Effector CD8-positive, alpha-beta T cell (primary cell): ENCODE measurements at regions not wholly inside any gene's neighbourhood (a gene's known extent, or its start where the extent isn't known, plus 50 kb on each side); places are given as distances from the start of the nearest gene placed in this dataset.

Experiments used
- DNase-seq: peaks from one replicate; lab custom pipeline; 2025; lab: John Stamatoyannopoulos, UW

DNA sequence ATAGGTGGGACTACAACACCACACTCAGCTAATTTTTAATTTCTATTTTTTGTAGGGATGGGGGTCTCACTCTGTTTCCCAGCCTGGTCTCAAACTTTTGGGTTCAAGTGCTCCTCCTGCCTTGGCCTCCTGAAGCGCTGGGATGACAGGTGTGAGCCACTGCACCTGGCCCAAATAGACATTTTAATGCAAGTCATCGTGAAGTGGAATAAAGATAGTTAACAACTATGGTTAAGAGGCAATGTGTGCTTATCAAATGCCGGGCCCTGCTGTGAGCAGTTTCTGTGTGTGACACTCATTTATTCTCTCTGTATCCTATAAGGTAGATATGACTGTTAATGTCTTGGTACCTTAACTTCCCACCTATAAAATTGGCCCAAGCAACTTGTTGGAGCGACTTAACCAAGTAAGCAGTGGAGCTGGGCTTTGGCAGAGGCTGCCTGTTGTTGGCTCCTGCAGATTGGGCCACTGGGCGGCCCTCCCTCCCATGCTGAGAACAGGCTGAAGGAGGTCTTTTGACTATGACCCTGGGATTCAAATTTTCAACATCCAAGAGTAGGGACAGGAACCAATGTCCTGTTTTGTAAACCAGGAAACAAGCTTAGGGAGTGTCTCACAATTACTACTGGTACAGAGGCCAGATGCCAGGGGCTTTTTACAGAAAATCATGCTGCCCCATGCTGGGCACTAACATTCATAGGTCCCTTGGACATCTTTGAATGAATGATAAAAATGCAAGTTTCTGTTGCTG, 450.7 kb downstream of the TSHZ3 start:
- DNase-seq = no peak

DNA sequence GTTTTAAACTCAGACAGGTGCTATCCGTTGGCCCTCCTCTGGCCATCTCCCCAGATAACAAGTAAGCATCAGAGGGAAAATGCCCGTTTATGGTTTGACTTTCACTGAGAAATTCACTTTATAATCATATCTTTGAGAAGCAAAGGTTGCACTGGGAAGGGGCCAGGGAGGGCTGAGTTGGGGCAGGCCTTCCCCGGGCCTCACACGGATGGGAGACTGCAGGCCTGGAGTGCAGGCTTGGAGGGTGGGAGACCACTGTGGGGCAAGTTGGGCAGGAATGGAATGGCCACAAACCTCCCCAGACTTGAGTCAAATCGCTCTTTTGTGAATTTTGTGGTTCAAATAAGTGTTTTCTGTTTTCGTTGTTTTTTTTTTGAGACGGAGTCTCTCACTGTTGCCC, 451.7 kb downstream of the TSHZ3 start:
- no peak for DNase-seq

DNA sequence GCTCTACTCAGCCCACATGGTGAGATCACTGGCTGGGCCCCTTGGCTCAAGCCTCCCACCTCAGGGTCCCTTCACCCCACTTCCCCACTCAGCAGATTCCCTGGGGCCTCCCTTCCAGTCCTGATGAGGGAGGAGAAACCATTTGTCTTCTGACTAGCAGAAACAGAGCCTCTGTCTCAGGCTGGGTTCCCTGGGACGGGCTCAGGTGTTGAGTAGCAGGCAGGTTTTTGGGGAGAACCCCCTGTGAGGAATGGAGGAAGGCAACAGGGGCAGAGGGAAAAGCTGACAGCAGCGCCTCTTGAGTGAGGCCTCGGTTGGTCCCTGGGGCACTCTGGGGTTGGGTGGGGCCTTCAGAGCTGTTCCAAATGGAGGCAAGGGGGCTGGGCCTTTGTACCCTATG, 452.2 kb downstream of the TSHZ3 start:
- DNase-seq = no peak

DNA sequence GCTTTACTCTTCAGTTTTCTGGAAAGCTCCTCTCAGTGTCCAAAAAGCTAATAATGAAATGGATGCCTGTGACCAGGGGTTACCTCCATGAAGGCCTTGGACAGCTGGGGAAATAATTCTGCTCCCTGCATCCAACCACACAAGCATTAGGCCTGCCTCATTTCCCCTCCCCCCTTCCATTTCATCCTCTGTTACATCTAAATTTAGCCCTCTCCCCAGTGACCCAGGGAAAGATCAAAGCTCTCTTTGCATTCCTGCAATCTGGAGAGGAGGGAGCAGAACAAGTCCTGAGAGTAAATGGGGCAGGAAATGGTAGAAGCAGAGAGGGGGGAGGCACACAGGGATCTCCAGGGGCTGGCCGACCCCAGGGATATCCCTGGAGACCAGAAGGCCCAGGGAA, 452.7 kb downstream of the TSHZ3 start:
- DNase-seq = no peak

DNA sequence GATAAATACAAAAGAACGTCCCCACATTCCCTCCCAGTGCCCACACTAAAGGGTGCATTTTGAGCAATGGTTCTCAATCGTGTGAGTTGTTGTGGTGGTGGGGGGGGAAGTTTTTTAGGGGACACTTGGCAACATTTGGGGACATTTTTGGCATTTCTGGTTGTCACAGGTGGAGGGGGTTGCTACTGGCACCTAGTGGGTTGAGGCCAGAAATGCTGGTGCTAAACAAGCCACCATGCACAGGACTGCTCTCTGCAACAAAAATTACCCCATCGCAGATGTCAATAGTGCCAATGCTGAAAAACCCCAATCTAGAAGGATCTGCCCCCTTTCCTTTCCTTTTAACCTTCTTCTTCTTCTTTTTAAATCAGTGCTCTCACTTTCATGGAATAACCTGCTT, 453.3 kb downstream of the TSHZ3 start:
- DNase-seq = no peak

DNA sequence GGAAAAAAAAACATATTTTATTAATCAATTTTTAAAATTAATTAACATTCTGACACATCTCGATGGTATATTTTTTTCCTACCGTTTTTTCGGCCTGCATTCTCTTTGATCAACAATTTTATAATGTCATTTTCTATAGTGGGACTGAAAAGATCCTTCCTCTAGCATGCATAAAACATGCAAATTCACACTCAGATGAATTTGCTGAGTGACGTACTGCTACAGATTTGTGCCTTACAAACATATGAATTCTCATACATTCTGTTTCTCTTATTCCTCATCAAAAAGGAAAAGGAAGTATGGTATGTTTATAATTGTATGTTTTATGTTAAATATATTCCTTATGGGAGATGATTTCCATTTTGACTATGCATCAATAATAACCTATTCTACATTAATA, 458.2 kb downstream of the TSHZ3 start:
- no peak for DNase-seq

DNA sequence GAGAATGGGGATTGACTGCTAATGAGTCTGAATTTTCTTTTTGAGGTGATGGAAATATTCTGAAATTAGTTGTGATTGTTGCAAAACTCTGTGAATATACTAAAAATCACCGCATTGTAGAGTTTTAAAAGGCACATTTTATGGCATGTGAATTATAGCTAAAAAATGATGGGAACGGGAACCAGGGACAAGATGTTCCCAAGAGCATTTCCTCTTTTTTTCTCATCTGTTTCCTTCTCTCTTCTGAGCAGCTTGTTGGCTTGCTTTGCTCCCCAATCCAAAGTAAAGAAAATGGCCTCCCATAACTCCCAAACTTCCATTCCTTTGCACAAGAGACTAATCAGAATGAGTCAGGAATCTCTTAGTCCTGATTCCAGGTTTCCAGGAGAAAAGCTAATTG, 459.2 kb downstream of the TSHZ3 start:
- no peak for DNase-seq

DNA sequence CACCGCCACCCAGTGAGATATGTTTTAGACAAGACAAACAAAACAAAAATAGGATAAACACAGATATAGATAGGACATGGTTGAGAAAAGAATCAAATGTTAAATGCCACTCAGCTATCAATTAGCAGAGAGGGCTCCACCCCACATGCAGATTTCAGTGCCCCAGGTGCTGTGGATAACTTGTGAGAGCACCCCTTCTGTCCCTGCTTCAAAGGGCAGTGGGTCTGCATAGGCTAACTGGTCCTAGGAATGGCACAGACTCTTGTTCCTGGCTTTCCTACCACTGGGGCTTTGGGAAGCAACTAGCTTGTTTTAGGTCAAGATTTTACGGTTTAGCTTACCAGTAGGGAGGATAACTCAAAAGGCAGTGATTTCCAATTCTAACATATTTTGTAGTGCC, 460.3 kb downstream of the TSHZ3 start:
- DNase-seq = no peak

DNA sequence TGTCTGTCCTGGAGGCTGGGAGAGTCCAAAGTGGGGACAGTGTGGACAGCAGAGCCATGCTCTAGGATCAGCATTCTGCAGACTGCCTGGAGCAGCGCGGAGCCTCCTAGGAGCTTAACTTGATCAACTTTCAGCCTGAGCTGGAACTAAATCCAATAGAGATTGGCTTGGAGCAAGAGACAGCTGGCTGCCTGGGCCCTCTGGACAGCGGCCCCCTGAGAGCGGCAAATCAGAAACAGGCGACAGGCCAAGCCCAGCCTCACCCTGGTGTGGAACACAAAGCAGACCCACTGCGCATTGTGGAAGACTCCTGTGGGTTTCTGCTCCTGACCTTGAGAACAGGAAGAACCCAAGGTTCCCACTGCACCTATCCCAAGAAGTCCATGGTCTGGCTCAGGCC, 462.2 kb downstream of the TSHZ3 start:
- DNase-seq = no peak

DNA sequence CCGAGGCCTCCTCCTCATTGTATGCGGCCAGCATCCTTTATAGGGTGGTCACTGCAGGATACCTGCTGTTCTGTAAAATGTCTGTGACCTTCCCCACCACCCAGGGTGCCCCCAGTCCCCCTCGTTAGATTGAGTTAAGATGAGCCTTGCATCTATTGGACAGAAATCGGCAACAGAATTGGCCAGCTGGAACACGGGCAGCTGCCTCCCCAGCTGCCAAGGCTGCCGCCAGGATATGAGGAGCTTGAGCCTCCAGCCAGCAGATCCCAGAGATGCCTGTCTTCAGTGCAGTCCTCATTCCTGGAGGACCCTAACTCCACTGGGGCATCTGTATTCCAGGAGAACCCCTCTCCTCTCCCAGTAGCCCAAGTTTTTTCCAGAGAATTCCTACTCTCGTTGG, 463.0 kb downstream of the TSHZ3 start:
- DNase-seq = no peak

DNA sequence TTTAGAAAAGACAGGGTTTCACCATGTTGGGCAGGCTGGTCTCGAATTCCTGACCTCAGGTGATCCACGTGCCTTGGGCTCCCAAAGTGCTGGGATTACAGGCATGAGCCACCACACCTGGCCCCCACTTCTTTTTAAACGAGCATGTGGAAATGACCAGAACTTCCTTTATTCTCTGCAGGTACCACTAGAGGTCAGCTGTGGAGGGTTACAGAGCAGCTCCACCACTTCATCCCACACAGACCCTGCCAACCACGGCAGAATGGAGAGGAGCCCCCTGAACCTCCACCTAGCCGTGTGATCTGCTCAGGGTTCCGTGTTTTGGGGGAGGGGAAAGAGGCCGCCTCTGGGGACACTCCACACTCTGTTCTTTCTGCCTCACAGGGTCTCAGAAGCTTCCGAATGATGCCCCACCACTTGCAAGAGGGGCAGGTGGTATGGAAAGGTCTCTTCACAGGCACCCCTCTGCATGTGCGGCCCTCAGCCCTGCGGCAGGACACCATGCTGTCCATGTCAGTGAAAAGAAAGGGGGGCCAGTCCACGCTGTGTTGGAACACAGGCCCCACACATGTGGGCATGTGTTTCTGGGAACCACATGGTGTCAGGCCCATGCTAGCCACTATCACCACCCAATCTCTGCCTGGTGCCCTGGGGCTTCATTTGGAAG, 465.0 kb downstream of the TSHZ3 start:
- DNase-seq = no peak

DNA sequence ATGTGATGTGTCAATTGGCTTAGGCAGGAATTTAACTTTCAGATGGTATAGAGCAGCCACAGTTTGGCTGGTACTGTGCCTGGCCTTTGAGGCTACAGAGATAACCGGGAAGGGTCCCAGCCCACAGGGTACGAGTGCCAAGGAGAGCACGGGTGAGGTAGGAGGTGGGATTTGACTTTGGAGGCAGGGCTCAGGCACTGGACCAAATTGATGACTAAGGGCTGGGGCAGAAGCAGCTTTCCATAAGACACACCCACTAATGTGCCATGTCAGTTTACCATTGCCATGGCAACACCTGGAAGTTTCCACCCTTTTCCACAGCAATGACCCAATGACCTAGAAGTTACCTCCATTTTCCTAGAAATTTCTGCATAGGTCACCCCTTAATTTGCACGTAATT, 466.2 kb downstream of the TSHZ3 start:
- no peak for DNase-seq

DNA sequence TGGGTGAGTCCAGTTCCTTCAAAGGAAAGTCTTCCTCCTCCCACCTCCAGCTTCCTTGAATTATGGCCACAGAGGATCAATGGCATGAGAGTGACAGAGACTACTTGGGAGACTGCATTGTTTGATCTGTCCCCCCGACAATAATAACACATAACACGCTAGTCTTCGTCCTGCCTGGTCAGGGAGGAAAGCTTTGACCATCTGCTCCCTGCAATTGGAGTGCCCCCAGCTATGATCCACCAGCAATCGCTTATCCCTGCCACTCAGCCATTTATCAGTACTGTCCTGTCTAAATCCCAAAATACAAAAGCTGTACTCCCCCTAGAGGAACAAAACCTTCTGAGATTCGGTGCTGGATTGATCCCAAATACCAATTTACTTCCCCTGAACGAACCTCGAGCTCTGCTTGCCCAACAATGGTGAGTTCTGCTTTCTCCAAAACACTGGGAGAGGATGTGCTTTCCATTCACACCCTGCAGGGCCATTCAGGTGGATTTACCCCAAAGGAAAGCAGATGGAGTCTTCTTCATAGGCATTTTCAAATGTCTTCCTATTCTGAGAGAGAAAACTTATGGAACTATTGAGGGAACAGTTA, 466.7 kb downstream of the TSHZ3 start:
- DNase-seq = no peak

DNA sequence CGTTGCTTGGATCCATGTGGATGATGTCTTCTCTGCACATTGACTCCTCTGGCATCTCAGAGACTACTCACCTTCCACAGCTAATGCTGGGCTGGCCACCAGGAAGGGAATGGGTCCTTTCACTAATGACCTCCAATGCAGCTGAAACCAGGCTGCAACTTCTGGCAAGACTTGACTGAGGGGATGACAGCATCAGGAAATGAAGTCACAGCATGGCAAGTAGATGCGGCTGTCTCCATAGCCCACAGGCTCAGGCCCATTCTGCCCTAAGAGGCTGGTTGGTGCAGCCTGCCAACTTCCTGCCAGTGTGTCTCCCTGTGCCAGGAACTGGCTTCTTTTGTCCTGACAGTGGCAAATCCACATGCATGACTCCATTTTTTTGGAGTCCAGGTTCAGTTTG, 467.3 kb downstream of the TSHZ3 start:
- DNase-seq = no peak

DNA sequence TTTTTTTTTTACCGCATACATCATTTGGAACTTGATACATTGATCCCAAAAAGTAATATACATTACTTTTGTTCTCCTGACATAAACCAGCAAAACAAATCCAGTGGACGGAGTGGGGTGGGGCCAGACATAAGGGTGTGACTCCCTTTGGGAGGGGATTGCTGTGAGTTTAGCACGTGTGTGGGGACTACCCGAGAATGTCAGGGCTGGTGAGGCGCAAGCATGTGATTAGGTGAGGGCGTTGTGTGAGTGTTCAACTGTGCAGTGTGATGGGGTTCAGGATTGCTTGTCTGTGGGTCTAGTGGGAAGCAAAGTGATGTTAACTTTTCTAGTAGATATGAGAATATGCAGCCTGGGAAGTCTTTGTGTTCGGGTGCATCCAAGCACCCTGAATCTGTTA, 468.0 kb downstream of the TSHZ3 start:
- no peak for DNase-seq

DNA sequence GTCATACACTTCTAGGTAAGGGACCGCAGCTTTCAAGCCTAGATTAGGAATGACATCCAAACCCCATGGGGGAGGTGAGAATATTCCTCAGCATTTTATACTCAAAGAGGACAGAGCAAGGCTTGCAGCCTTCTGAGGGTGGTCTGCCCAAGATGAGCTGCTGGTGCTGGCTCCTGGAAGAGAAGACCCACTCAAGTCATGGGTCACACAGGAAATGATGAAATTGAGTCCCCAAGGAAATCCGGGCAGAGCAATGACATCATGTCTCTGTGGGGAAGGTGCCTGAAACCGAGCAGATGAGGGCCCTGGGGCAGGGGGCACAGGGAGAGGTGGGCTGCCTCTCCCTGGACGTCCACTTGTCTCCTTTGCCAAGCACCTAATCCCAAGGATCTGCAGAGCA, 468.7 kb downstream of the TSHZ3 start:
- DNase-seq = no peak

DNA sequence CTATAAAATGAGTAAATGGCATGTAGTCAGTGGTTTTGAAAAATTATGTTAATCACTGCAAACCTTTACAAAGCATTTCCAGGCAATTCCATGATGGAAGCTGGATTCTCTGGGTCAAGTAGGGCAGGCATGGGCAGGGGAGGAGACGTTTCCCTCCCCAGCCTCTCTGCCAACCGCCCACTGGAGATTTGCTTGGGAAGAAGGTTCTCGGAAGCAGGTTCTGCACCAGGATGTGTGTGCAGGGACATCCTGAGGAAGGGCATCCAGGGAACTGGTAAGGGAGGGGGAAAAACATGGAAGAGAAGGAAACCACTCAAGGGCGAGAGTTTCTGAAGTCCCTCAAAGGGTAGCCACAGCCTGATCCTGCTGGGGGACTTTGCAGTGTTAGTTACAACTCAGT, 469.1 kb downstream of the TSHZ3 start:
- DNase-seq = no peak

DNA sequence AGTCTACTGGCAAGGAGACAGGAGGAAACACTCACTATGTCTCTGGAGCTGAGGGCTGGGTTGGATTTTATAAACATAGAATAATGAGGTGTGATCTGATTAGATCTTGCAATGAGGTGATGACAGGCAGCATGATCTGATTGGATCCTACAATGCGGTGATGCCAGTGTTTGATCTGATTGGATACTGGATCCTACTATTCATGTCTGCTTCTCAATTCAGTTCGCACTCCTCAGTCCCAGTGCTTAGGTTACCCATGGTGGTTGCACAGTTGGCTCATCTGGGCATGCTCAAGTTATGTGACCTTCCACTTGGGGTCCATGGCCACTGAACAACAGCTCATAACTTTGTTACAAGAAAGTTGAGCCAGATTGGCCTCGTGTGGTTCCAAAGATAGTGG, 469.5 kb downstream of the TSHZ3 start:
- DNase-seq = no peak

DNA sequence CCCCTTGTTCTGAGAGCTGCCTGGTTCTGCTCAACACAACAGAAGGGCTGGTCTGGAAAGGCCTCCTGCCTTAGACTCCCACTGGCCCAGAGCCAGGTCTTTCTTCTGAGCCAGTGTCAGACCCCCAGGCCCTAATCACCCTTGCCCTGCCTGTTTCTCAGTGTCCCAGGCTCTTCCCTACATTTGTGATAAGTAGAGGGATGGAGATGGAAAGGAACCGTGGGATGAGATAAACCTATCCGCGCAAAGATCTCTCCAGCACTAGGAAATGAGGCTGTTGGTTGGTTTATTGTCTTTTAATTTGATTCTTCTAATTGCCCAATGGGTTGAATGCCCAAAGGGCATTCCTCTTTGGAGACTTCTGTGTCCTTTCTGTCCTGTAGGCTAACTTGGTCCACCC, 470.0 kb downstream of the TSHZ3 start:
- no peak for DNase-seq

DNA sequence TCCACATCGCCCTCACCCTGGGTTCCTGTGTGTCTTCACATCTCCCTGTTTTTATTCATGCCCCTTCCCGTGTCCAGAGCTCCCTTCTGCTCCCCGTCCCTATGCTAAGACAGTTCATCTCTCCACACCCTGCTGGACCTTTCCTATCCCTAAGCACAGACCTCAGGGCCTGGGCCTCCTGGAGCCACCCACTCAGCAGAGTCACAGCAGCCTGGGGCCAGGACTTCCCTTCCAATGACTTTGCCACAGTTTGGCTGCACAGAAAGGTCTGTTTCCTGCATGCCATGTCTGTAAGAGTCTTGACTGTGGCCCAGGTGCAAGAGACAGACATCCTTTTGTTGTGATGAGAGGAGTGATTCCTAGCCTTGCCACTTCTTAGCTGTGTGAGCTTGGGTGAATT, 470.7 kb downstream of the TSHZ3 start:
- DNase-seq = no peak

DNA sequence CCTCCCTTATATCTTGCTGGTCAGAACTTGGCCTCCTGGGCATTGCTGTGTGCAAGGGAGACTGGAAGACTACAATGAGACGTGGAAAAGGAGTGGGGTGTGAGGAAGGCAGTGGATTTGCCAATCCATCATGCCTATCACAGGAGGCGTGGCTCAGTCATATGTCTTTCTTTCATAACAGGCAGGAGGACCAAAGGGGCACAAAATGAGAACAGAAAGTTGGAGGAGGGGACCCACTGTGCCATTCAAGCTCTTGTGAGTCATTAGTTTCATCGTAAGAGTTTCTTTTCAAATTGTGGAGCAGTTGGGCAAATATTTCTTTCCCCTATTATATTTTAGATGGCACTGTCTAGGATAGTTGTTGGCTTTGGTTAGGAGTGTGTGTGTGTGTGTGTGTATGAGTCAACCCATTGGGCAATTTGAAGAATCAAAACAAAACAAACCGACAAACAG, 471.5 kb downstream of the TSHZ3 start:
- DNase-seq = no peak

DNA sequence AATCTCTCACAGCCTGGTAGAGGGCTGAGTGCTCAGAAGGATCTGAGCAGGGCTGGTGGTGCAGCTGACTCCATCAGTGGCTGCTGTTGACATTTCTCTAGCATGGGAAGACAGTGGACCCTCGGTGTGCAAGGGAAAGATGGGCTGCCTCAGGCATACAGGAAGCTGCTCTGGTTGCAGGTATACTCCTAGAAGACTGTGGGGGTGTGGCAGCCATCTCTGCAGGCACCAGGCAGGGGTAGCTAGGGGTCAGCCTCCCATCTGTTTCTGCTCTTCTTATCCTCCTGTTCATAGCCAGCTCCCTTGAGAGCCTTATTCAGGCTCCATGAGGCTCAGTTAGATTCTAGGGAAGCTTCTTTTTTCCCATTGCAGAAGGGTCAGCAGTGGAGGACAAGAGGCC, 475.5 kb downstream of the TSHZ3 start:
- no peak for DNase-seq

DNA sequence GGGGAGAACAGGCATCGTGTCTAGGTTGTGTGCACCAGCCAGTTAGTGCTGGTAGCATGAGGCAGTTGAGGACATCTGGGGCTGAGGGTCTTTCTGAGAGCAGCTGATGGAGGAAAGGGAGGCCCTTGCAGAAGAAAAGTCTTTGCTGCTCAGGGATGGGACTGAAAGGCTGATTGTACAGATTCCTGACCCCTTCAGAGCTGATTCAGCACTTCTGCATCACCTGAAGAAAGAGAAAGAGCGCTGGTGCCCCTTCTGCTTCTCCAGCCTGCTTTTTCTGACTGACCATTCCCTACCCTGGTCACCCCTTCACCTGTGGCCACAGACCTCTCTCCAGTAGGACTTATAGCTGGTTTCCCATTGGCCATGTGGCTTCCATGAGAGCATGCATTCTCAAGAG, 476.2 kb downstream of the TSHZ3 start:
- DNase-seq = no peak

DNA sequence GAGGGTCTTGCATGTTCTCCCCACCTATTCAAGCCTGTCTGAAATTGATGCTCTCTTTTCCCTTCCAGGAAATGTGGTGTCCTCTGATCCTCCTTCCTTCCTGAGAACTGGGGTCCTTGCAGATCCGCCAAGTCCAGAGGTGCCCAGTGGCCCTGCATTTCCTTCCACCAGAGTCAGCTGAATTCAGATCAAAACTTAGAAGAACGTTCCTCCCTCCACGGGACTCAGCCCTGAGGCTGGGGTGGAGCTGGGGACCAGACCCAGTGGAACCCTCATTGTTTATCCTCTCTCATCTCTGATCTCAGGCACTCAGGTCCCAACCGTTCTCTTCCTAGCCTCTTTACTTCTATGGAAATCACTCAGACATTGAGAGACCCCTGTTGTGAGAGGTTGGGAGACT, 477.3 kb downstream of the TSHZ3 start:
- DNase-seq = no peak
